ENCODE measurements at regions not wholly inside any gene's neighbourhood (a gene's known extent, or its start where the extent isn't known, plus 50 kb on each side); places are given as distances from the start of the nearest gene placed in this dataset.

DNA sequence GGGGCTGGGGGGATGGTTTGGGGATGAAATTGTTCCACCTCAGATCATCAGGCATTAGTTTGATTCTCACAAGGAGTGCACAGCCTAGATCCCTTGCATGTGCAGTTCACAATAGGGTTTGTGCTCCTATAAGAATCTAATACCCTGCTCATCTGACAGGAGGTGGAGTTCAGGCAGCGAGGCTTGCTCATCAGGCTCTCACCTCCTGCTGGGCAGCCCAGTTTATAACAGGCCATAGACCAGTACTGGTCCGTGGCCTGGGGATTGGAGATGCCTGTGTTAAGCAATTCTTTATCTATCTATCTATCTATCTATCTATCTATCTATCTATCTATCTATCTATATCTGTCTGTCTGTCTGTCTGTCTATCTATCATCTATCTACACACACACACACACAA is 525.3 kb upstream of the DAB1 start:
- no peak overlapping the region for H3K4me3 Mint-ChIP-seq
- H3K27ac ChIP-seq (ENCODE audit: low read depth, low read length) = no peak overlapping the region
- no peak overlapping the region for H3K27ac Mint-ChIP-seq
- H3K36me3 ChIP-seq (ENCODE audit: control insufficient read depth, insufficient read depth, low read length) = no peaks in the 10 kb centered on the region
- no peaks in the 10 kb centered on the region for H3K4me1 Mint-ChIP-seq
- no peaks in the 10 kb centered on the region for H3K4me1 ChIP-seq (ENCODE audit: control insufficient read depth, insufficient read depth, low read length)
- no peak for DNase-seq
- H3K9me3 Mint-ChIP-seq = no peaks in the 10 kb centered on the region
- peaks cover 5% of the 10 kb centered on the region for H3K27me3 ChIP-seq (ENCODE audit: control insufficient read depth, insufficient read depth, low read length, poor library complexity, severe bottlenecking)
- no peaks in the 10 kb centered on the region for H3K9me3 ChIP-seq (ENCODE audit: control insufficient read depth, low read length)
- WGBS, 2 experiments (ENCODE audit: insufficient coverage in 1 of 2, insufficient read length in 1 of 2) = 90% methylated on average over 2 of the region's 2 CpGs; no CpG with 5 or more reads in 1 of the 2 experiments
- no peak overlapping the region for H3K4me3 ChIP-seq (ENCODE audit: low read length)
- peaks cover 11% of the 10 kb centered on the region for H3K27me3 Mint-ChIP-seq (ENCODE audit: insufficient read depth)
- H3K9ac ChIP-seq (ENCODE audit: extremely low read depth, low read length, poor library complexity, severe bottlenecking) = no peak overlapping the region
- TF ChIP-seq, protein P1, sequence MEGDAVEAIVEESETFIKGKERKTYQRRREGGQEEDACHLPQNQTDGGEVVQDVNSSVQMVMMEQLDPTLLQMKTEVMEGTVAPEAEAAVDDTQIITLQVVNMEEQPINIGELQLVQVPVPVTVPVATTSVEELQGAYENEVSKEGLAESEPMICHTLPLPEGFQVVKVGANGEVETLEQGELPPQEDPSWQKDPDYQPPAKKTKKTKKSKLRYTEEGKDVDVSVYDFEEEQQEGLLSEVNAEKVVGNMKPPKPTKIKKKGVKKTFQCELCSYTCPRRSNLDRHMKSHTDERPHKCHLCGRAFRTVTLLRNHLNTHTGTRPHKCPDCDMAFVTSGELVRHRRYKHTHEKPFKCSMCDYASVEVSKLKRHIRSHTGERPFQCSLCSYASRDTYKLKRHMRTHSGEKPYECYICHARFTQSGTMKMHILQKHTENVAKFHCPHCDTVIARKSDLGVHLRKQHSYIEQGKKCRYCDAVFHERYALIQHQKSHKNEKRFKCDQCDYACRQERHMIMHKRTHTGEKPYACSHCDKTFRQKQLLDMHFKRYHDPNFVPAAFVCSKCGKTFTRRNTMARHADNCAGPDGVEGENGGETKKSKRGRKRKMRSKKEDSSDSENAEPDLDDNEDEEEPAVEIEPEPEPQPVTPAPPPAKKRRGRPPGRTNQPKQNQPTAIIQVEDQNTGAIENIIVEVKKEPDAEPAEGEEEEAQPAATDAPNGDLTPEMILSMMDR (conservative IDR thresholded peaks at IDR 0.05) = peak; percentile 20
- no peaks in the 10 kb centered on the region for H3K36me3 Mint-ChIP-seq (ENCODE audit: low read depth)

DNA sequence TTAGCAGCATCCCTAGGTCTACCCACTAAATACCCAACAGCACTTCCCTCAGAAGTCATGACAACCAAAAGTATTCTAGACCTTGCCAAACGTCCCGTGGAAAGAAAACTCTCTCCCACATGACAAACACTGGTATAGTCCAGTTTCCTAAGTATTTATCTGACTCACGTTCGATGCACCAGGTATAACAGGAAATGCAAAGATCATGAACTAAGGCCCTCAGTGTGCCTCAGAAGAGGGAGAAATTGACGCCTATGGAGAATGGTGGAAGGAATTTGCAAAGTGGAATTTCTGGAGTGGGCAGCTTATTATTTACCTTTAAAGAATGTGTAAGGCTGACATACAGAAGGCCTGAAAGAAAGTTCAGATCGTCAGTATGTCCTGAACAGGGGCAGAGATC is 523.6 kb upstream of the DAB1 start:
- Mint-ChIP-seq H3K4me1 (no peaks in the 10 kb centered on the region), H3K4me3 (no peak overlapping the region), H3K27me3 (ENCODE audit: insufficient read depth) (peaks cover 9% of the 10 kb centered on the region), H3K36me3 (ENCODE audit: low read depth) (no peaks in the 10 kb centered on the region), H3K27ac (no peak overlapping the region), H3K9me3 (no peaks in the 10 kb centered on the region)
- Histone ChIP-seq H3K4me3 (ENCODE audit: low read length) (no peak overlapping the region), H3K9ac (ENCODE audit: extremely low read depth, low read length, poor library complexity, severe bottlenecking) (no peak overlapping the region), H3K27me3 (ENCODE audit: control insufficient read depth, insufficient read depth, low read length, poor library complexity, severe bottlenecking) (peaks cover 5% of the 10 kb centered on the region), H3K9me3 (ENCODE audit: control insufficient read depth, low read length) (no peaks in the 10 kb centered on the region), H3K4me1 (ENCODE audit: control insufficient read depth, insufficient read depth, low read length) (no peaks in the 10 kb centered on the region), H3K36me3 (ENCODE audit: control insufficient read depth, insufficient read depth, low read length) (no peaks in the 10 kb centered on the region), H3K27ac (ENCODE audit: low read depth, low read length) (no peak overlapping the region)
- 87 to 94% methylated on average over 6 of the region's 6 CpGs for WGBS, 2 experiments (ENCODE audit: insufficient coverage in 1 of 2, insufficient read length in 1 of 2)
- TF ChIP-seq, protein P1 (conservative IDR thresholded peaks at IDR 0.05) = no peak
- no peak for DNase-seq

DNA sequence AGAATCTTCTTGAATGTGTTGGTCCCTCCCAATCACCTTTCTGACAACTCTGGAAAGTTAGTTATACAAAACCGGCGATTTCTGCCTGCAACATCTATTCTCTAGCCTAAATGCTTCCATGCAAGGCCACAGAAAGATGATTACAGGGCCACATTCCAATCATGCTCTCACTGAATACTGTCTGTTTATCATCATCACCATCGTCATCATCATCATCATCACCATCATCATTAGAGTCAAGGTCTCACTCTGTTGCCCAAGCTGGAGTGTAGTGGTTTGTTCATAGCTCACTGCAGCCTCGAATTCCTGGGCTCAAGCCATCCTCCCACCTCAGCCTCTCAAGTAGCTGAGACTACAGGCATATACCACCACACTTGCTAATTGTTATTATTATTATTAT is 521.2 kb upstream of the DAB1 start:
- TF ChIP-seq, protein P1 (conservative IDR thresholded peaks at IDR 0.05) = no peak
- H3K36me3 ChIP-seq (ENCODE audit: control insufficient read depth, insufficient read depth, low read length) = no peaks in the 10 kb centered on the region
- no peak overlapping the region for H3K9ac ChIP-seq (ENCODE audit: extremely low read depth, low read length, poor library complexity, severe bottlenecking)
- H3K9me3 ChIP-seq (ENCODE audit: control insufficient read depth, low read length) = no peaks in the 10 kb centered on the region
- no peak for DNase-seq
- no peaks in the 10 kb centered on the region for H3K4me1 ChIP-seq (ENCODE audit: control insufficient read depth, insufficient read depth, low read length)
- H3K4me3 ChIP-seq (ENCODE audit: low read length) = no peak overlapping the region
- no peaks in the 10 kb centered on the region for H3K4me1 Mint-ChIP-seq
- no peaks in the 10 kb centered on the region for H3K9me3 Mint-ChIP-seq
- H3K27ac Mint-ChIP-seq = no peak overlapping the region
- H3K27me3 Mint-ChIP-seq (ENCODE audit: insufficient read depth) = no peaks in the 10 kb centered on the region
- H3K27me3 ChIP-seq (ENCODE audit: control insufficient read depth, insufficient read depth, low read length, poor library complexity, severe bottlenecking) = peaks cover 5% of the 10 kb centered on the region
- H3K4me3 Mint-ChIP-seq = no peak overlapping the region
- no peaks in the 10 kb centered on the region for H3K36me3 Mint-ChIP-seq (ENCODE audit: low read depth)
- 76 to 86% methylated on average over 2 to 4 of the region's 4 CpGs for WGBS, 2 experiments (ENCODE audit: insufficient coverage in 1 of 2, insufficient read length in 1 of 2)
- H3K27ac ChIP-seq (ENCODE audit: low read depth, low read length) = no peak overlapping the region
